PC-3 (cell line): ENCODE measurements at regions not wholly inside any gene's neighbourhood (a gene's known extent, or its start where the extent isn't known, plus 50 kb on each side); places are given as distances from the start of the nearest gene placed in this dataset.

ENCODE experiments used
- CTCF ChIP-seq: fragments of 300-600 bp; sonication (generic); conservative IDR thresholded peaks from 2 replicates; pipeline ENCODE4 v1.5.1; 2017; ENCODE audit warnings: antibody characterized with exemption, low read depth, mild to moderate bottlenecking, low read length
- EZH2 ChIP-seq: fragments of 300-600 bp; sonication (generic); IDR thresholded peaks from one replicate; pipeline ENCODE4 v1.6.1; 2017; ENCODE audit warnings: antibody characterized with exemption, mild to moderate bottlenecking, low read length; ENCODE audit not compliant: unreplicated experiment

- TF ChIP-seq CTCF (no peak), EZH2 (no peak)
Observed at GRCh38 chr10:36597756-36598320, 527.6 kb upstream of the ANKRD30A start.
